Vagina (tissue), 2 donors: ENCODE measurements at regions not wholly inside any gene's neighbourhood (a gene's known extent, or its start where the extent isn't known, plus 50 kb on each side); places are given as distances from the start of the nearest gene placed in this dataset.
"Not testable (repeated sequence)": the region's sequence is repeated elsewhere in the genome, so short reads cannot be mapped to it uniquely, and the experiment has no call there.

ENCODE experiments used
- DNase-seq, 2 donors: peaks; one replicate each; pipeline ENCODE4 v3.0.0-alpha.2; 2017; ENCODE audit errors: extremely low spot score in 2 of 2
- H3K27ac ChIP-seq: fragments of 200-600 bp; sonication (generic); one replicate; pipeline ENCODE4 v1.5.1; 2019
- H3K27me3 ChIP-seq: fragments of 200-600 bp; sonication (generic); one replicate; pipeline ENCODE4 v1.5.1; 2019
- H3K36me3 ChIP-seq, 2 donors: fragments of 200-600 bp; sonication (generic); one replicate each; pipeline ENCODE4 v1.5.1; 2017 to 2019
- H3K4me1 ChIP-seq: fragments of 200-600 bp; sonication (generic); one replicate; pipeline ENCODE4 v1.5.1; 2019
- H3K4me3 ChIP-seq, 2 donors: fragments of 200-600 bp; sonication (generic); 1 replicate in 1 of 2; 2 replicates in 1 of 2; pipeline ENCODE4 v1.5.1; 2016 to 2019
- H3K9me3 ChIP-seq: fragments of 200-600 bp; sonication (generic); one replicate; pipeline ENCODE4 v1.5.1; 2019
- POLR2A ChIP-seq, 2 donors: fragments of 450-650 bp; IDR thresholded peaks; one replicate each; pipeline ENCODE4 v1.6.1; 2017; ENCODE audit warnings: antibody characterized with exemption in 2 of 2, mild to moderate bottlenecking in 2 of 2, moderate library complexity in 2 of 2
- POLR2AphosphoS5 ChIP-seq, 2 donors: sonication (generic); formaldehyde crosslinking; IDR thresholded peaks; one replicate each; pipeline ENCODE4 v1.9.0; 2017; ENCODE audit warnings: antibody characterized with exemption in 2 of 2, mild to moderate bottlenecking in 2 of 2, low read depth in 1 of 2; ENCODE audit not compliant: insufficient read depth in 1 of 2
- intact Hi-C: fragments of 100-400 bp; cut with DNase I; formaldehyde crosslinking; loops from one replicate; pipeline ENCODE4 v1.15.1; 2023
- TF ChIP-seq, protein P1 (sequence below), 3 experiments: fragments of 450-650 bp in 2 of 3; fragments of 200-600 bp in 1 of 3; sonication (generic) in 1 of 3; IDR thresholded peaks; one replicate each; pipeline ENCODE4 v1.5.1; 2017 to 2019; ENCODE audit warnings: antibody characterized with exemption in 3 of 3, mild to moderate bottlenecking in 2 of 3, moderate library complexity in 2 of 3

DNA sequence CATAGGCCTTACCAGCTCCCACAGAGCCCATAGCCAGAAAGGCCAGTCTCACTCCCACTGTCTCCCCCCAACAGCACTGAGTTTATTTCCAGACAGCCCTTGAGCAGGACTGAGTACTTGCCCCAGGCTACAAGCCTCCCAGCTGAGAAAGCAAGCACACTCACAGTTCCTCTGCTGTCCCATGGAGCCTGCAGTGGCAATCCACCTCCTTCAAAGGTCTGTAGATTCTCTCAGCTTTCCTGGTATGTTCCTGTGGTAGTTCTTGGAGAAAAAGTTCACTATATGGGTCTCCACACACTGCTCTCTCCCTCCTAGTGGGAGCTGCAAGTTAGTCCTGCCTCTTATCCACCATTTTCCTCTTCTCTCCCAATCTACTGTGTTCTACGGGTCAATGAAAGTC is 728.7 kb downstream of the DIAPH3 start:
- Histone ChIP-seq H3K27me3 (no peaks in the 10 kb centered on the region), H3K27ac (no peak overlapping the region), H3K4me1 (no peaks in the 10 kb centered on the region), H3K9me3 (peaks cover 6% of the 10 kb centered on the region), H3K4me3 (no peak overlapping the region), H3K36me3 (no peaks in the 10 kb centered on the region)
- intact Hi-C loops, result no loop called here
- DNase-seq, result no peak
- TF ChIP-seq, protein P1, sequence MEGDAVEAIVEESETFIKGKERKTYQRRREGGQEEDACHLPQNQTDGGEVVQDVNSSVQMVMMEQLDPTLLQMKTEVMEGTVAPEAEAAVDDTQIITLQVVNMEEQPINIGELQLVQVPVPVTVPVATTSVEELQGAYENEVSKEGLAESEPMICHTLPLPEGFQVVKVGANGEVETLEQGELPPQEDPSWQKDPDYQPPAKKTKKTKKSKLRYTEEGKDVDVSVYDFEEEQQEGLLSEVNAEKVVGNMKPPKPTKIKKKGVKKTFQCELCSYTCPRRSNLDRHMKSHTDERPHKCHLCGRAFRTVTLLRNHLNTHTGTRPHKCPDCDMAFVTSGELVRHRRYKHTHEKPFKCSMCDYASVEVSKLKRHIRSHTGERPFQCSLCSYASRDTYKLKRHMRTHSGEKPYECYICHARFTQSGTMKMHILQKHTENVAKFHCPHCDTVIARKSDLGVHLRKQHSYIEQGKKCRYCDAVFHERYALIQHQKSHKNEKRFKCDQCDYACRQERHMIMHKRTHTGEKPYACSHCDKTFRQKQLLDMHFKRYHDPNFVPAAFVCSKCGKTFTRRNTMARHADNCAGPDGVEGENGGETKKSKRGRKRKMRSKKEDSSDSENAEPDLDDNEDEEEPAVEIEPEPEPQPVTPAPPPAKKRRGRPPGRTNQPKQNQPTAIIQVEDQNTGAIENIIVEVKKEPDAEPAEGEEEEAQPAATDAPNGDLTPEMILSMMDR (IDR thresholded peaks at IDR 0.05), result no peak
- TF ChIP-seq POLR2AphosphoS5 (IDR thresholded peaks at IDR 0.05; ENCODE audit: insufficient read depth in 1 of 2, low read depth in 1 of 2) (no peak), POLR2A (IDR thresholded peaks at IDR 0.05) (no peak)

GRCh38 chr13:59437544-59438301 is 726.0 kb downstream of the DIAPH3 start:
- TF ChIP-seq POLR2AphosphoS5 (IDR thresholded peaks at IDR 0.05; ENCODE audit: insufficient read depth in 1 of 2, low read depth in 1 of 2), result no peak
- TF ChIP-seq, protein P1 (IDR thresholded peaks at IDR 0.05), result no peak
- TF ChIP-seq POLR2A (IDR thresholded peaks at IDR 0.05), result no peak
- Histone ChIP-seq H3K9me3 (no peaks in the 10 kb centered on the region), H3K4me3 (no peak overlapping the region), H3K4me1 (no peaks in the 10 kb centered on the region), H3K27me3 (no peaks in the 10 kb centered on the region), H3K36me3 (no peaks in the 10 kb centered on the region), H3K27ac (no peak overlapping the region)
- DNase-seq, result no peak
- intact Hi-C loops, result no loop called here

GRCh38 chr13:59439776-59440428 is 723.8 kb downstream of the DIAPH3 start:
- Histone ChIP-seq H3K4me3 (no peak overlapping the region), H3K27me3 (no peaks in the 10 kb centered on the region), H3K36me3 (no peaks in the 10 kb centered on the region), H3K27ac (no peak overlapping the region), H3K9me3 (no peaks in the 10 kb centered on the region), H3K4me1 (no peaks in the 10 kb centered on the region)
- DNase-seq, result no peak
- intact Hi-C loops, result no loop called here
- TF ChIP-seq, protein P1 (IDR thresholded peaks at IDR 0.05), result no peak
- TF ChIP-seq POLR2A (IDR thresholded peaks at IDR 0.05) (no peak), POLR2AphosphoS5 (IDR thresholded peaks at IDR 0.05; ENCODE audit: insufficient read depth in 1 of 2, low read depth in 1 of 2) (no peak)

DNA sequence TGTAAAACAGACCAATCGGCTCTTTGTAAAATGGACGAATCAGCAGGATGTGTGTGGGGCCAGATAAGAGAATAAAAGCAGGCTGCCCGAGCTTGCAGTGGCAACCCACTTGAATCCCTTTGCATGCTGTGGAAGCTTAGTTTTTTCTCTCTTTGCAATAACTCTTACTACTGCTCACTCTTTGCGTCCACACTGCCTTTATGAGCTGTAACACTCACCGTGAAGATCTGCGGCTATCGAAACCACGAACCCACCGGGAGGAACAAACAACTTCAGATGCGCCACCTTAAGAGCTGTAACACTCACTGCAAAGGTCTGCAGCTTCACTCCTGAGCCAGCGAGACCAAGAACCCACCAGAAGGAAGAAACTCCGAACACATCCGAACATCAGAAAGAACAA is 722.7 kb downstream of the DIAPH3 start:
- H3K36me3 ChIP-seq, H3K27ac ChIP-seq, H3K4me1 ChIP-seq, H3K27me3 ChIP-seq, intact Hi-C loops, DNase-seq, H3K4me3 ChIP-seq, H3K9me3 ChIP-seq: not testable (repeated sequence)

GRCh38 chr13:59441596-59442280 is 722.0 kb downstream of the DIAPH3 start:
- H3K4me3 ChIP-seq, result no peak overlapping the region
- TF ChIP-seq POLR2AphosphoS5 (IDR thresholded peaks at IDR 0.05; ENCODE audit: insufficient read depth in 1 of 2, low read depth in 1 of 2), result no peak
- no peak for TF ChIP-seq POLR2A (IDR thresholded peaks at IDR 0.05)
- TF ChIP-seq, protein P1 (IDR thresholded peaks at IDR 0.05), result no peak
- H3K27ac ChIP-seq, result no peak overlapping the region
- intact Hi-C loops, result no loop called here
- no peaks in the 10 kb centered on the region for H3K9me3 ChIP-seq
- no peaks in the 10 kb centered on the region for H3K27me3 ChIP-seq
- H3K4me1 ChIP-seq, result no peaks in the 10 kb centered on the region
- no peak for DNase-seq
- H3K36me3 ChIP-seq, result no peaks in the 10 kb centered on the region
